SIG-M5 treated with dmso at 0.1 percent for 504 hours (cell line): ENCODE measurements at regions not wholly inside any gene's neighbourhood (a gene's known extent, or its start where the extent isn't known, plus 50 kb on each side); places are given as distances from the start of the nearest gene placed in this dataset.

Experiments
- DNase-seq: peaks from one replicate; lab custom pipeline; 2025; ENCODE audit not compliant: unreplicated experiment; lab: John Stamatoyannopoulos, UW

DNA sequence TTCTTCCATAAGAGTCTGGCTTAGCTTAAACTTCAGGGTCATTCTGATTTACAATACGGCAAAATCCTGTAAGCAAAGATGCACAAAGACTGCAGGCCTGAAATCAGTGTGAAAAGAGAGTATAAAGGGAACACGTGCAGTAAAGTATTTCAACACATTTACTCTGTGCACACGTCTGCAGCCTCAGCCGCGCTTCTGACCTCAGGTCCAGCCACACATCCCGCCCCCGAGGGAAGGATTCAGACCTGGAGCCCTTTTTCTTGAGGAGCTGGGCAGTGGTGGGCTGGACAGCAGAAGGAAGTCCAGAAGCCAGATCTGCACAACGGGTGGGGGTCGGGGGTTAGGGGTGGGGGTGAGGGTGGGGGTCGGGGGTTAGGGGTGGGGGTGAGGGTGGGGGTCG is 58.9 kb upstream of the FAM20C start:
- no peak for DNase-seq

DNA sequence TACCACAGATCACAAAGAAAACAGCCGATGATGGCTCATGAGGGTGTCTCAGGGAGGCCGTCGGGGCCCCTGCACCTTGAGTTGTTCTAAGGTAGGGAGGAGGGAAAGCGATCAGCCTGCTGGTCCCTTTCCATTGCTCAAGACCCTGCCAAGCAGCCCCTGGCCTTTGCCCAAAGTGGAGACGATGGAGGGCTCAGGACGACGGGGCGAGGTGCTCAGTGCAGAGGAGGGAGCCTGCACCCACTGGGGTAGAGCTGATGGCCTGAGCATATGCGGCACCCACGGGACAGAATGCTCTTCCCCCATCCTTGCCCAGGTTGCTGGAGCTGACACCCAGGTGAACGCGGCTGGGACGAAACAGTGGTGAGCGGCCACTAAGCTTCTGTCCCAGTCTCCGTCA is 58.3 kb upstream of the FAM20C start:
- no peak for DNase-seq

DNA sequence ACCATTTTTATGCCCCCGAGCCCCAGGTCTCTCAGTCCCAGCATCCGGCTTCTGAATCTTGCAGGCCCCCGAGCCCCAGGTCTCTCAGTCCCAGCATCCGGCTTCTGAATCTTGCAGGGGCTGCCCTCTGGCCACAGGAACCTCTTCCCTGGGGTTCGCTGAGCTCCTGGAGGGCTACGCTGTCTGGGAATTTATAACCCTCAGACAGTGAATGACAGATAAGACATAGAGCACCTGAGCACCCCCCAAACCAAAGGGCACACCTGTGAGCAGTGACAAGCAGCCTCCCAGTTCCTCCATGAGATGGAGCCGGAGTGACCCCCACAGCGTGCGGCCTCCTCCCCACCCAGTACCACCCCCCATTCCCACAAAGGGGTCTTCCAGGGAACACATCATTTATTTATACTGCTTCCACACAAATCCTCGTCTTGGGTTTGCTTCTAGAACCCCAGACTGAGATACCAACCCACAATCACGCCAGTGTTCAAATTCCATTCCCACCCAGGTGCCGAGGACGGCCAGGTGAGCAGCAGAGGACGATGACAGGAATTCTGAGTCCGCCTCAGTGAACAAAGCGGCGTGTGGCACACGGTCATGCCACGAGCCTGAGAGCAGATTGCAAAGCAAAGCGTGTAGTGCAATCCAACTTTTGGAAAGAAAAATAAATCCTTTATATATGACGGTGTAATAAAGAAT is 57.7 kb upstream of the FAM20C start:
- DNase-seq: no peak

DNA sequence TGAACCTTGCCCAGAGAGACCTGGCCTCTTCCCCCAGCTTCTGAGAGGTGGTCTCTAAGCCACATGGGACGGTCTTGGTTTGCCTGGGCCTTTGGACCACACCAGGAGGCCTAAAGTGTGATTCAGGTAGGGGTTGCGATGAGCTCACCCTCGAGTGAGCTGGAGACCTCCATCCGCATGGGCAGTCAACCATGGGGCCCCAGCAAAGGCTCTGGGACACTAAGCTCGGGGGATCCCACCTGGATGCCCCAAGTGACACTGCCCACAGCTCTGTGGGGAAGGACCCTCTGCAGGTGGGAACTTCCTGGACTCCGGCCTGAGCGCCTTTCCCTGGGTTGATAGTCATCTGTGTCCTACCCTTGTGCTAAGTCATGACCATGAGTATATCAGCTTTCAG is 57.1 kb upstream of the FAM20C start:
- no peak for DNase-seq

DNA sequence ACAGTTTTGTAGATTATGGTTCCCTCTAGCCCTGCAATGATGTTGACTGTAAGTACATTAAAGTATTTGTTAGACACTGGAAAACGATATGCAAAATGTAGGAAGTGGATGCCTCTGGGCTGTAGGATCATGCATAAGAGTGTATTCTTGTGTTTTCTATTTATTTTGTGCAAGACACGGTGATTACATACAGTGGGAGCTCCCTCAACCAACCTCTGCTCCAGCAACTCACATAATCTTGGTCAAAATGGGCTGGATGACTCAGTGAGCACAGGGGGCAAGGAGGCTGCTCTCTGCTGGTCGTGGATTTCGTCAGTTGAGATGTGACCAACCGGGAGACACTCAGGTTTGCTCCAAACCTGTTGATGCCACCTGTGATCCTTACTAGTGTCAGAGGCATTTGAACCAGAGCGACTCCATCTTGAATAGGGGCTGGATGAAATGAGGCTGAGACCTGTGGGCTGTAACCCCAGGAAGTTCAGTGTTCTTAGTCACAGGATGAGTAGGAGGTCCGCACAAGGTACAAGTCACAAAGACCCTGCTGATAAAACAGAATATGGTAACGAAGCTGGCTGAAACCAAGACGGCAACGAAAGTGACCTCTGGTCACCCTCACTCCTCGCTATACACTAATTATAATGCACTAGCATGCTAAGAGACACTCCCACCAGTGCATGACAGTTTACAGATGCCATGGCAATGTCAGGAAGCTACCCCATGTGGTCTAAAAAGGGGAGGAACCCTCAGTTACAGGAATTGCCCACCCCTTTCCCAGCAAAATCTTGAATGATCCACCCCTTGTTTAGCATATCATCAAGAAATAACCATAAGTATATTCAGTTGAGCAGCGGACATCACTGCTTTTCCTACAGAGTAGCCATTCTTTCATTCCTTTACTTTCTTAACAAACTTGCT is 56.4 kb upstream of the FAM20C start:
- DNase-seq: no peak

DNA sequence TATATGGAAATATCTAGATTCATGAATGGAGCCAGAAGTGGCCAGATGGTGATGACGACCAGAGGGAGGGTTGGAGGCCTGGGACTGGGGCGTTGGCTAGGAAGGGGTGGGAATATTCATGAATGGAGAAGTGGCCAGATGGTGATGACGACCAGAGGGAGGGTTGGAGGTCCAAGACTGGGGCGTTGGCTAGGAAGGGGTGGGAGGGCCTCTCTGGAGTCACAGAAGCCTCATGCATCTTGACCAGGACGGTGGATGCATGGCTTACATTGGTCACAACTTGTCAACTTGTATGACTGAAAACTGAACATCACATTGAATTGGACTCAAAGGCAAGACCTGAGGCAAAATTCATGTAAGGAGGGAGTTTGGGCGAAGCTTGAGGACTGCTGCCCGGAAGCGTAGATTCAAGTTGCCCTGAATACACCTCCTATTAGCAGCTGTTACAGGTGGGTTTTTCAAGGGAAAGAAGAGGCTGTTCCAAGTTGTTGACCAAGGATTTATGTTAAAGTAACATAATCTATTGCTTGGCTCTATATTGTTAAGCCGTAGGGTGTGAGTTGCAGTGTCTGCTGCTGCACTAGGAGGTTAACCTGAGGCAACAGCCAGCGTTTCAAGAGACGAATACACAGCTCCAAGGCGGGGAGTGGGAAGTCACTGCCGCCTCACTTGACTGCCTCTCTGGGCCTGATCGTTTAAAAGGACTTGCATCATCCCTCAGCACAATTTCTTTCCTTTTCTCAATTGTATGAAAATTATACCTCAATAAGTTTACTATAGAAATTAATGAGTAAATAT is 55.1 kb upstream of the FAM20C start:
- DNase-seq: no peak

DNA sequence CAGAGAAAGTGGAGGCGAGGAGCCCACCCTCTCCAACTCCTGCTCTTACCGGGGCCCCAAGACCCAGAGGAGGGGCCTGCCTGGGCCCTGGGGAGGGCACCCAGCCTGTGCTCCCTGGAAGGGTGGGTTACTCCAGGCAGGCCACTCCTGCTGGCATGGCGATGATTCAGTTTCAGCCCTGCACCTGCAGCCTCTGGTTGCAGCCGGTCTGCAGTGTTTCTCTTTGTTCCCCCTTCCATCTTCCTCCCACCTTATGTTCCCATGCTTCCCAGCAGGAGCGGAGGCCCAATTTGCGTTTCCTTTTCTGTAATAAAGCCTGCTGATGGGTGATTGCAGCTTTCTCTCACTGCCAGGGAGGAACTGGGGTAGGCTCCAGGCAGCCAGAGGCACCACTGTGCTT is 53.2 kb upstream of the FAM20C start:
- no peak for DNase-seq

DNA sequence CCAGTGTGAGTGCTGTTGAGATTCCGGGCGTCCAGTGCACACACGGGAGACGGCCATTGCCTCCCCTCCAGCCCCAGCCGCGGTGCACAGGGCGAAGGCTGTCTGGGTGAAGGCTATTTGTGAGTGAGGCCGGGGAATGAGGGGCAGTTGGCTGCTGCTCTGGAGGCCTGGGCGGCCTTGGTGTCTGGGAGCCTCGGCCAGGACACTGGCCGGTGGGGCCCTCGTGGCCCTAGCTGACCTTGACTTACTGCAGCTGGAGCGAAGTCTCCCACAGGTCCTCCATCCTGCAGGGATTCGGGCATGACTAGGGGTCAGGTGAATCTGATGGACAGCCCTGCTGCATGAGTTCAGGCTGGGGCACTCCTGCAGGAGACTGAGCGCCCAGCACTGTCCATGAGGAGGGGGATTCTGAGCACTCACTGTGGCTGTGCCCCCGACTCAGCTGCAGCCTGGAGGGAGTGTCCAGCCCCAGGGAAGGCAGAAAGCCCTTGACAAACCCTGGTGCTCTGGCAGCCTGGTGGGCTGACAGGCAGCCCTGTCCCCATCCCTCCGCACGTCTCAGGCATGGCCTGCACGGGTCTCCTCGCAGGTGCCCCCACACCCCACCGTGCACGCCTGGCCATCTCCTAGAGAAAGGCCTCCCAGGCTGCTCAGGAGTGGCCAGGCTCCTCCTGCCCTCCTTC is 52.7 kb upstream of the FAM20C start:
- DNase-seq: no peak

DNA sequence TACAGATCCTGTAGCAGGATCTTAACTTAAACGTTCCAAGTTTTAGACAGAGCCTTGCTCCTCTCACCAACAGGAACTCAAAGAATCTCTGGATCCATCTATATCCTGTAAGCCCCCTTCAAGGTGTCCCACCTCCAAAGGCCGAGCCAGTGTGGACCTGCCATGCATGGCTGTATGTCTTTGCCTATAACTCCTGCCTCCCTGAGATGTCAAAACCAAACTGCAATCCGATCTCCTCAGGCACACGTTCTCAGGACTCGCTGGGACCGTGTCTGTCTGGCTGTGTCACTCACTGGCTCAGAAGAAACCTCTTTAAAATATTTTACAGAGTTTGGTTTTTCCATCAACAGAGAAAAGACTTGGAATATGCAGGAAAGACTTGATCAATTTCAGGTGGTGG is 51.4 kb upstream of the FAM20C start:
- DNase-seq: no peak

DNA sequence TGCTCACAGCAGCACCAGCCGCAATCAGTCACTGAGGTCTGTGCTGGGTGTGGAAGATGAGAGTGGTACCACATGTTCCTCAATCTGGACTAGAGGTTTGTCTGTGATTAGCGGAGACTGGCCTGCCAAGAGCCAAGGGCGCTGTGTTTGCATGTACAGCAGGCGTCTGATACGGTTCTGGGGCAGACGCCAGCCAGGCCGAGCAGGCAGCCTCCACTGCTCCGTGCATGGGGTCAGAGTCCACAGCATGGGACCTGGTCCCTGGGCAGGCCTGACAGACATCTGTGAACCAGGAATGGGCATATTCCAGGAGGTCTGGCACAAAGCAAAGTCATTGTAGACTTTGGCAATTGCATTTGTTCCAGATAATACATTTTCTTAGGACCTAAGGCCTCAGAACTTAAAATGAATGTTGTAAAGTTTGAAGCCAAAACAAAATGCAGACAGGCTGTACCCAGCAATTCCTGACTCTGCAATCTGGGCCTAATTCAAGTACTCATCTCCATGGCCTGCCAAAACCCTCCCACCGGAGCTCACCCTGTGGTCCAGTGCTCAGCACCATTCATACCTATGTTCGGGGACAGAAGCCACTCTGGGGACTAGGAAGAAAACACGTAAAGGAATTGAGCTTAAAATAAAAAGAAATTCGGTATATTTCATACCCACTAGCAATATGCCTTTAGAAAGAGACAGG is 50.0 kb upstream of the FAM20C start:
- DNase-seq: no peak
